Coronary artery (tissue), 2 donors: ENCODE measurements at regions not wholly inside any gene's neighbourhood (a gene's known extent, or its start where the extent isn't known, plus 50 kb on each side); places are given as distances from the start of the nearest gene placed in this dataset.

ENCODE experiments used
- DNase-seq: peaks from one replicate; pipeline ENCODE4 v3.0.0-alpha.2; 2017; ENCODE audit warnings: low spot score
- H3K27ac ChIP-seq, 2 donors: fragments of 200-600 bp; sonication (generic); one replicate each; pipeline ENCODE4 v1.5.1; 2016 to 2019
- H3K4me3 ChIP-seq: fragments of 200-600 bp; sonication (generic); 2 replicates; pipeline ENCODE4 v1.5.1; 2016; ENCODE audit warnings: mild to moderate bottlenecking, moderate library complexity
- CTCF ChIP-seq: fragments of 200-600 bp; sonication (generic); IDR thresholded peaks from one replicate; pipeline ENCODE4 v1.5.1; 2019; ENCODE audit warnings: antibody characterized with exemption

GRCh38 chr6:153594871-153595270, 444.2 kb upstream of the OPRM1 start:
- Histone ChIP-seq H3K4me3 (no peak overlapping the region), H3K27ac (no peak overlapping the region)
- TF ChIP-seq CTCF: no peak
- DNase-seq: no peak

- H3K27ac ChIP-seq: no peak overlapping the region
- H3K4me3 ChIP-seq: no peak overlapping the region
- DNase-seq: no peak
- no peak for TF ChIP-seq CTCF
Observed at GRCh38 chr6:153591159-153591558, 447.9 kb upstream of the OPRM1 start.

GRCh38 chr6:153590411-153590810, 448.6 kb upstream of the OPRM1 start:
- TF ChIP-seq CTCF: no peak

GRCh38 chr6:153588330-153588729, 450.7 kb upstream of the OPRM1 start:
- TF ChIP-seq CTCF: no peak
- DNase-seq: no peak
- Histone ChIP-seq H3K27ac (no peak overlapping the region), H3K4me3 (no peak overlapping the region)

More at GRCh38 chr6:153590411-153590810, 448.6 kb upstream of the OPRM1 start:
- Histone ChIP-seq H3K27ac (no peak overlapping the region), H3K4me3 (no peak overlapping the region)
- no peak for DNase-seq

- no peak for DNase-seq
- no peak overlapping the region for H3K4me3 ChIP-seq
- H3K27ac ChIP-seq: no peak overlapping the region
- TF ChIP-seq CTCF: no peak
Observed at GRCh38 chr6:153583685-153584084, 452.6 kb upstream of the RGS17 start.

GRCh38 chr6:153580776-153581175, 449.7 kb upstream of the RGS17 start:
- no peak for DNase-seq
- no peak for TF ChIP-seq CTCF
- Histone ChIP-seq H3K27ac (no peak overlapping the region), H3K4me3 (no peak overlapping the region)

GRCh38 chr6:153575528-153575927, 444.4 kb upstream of the RGS17 start:
- no peak for TF ChIP-seq CTCF
- Histone ChIP-seq H3K27ac (no peak overlapping the region), H3K4me3 (no peak overlapping the region)
- DNase-seq: no peak
